SIG-M5 treated with dmso at 0.1 percent for 504 hours (cell line): ENCODE measurements at regions not wholly inside any gene's neighbourhood (a gene's known extent, or its start where the extent isn't known, plus 50 kb on each side); places are given as distances from the start of the nearest gene placed in this dataset.
"Not testable (repeated sequence)": the region's sequence is repeated elsewhere in the genome, so short reads cannot be mapped to it uniquely, and the experiment has no call there.

ENCODE experiments used
- DNase-seq: peaks from one replicate; lab custom pipeline; 2025; ENCODE audit not compliant: unreplicated experiment; lab: John Stamatoyannopoulos, UW

DNA sequence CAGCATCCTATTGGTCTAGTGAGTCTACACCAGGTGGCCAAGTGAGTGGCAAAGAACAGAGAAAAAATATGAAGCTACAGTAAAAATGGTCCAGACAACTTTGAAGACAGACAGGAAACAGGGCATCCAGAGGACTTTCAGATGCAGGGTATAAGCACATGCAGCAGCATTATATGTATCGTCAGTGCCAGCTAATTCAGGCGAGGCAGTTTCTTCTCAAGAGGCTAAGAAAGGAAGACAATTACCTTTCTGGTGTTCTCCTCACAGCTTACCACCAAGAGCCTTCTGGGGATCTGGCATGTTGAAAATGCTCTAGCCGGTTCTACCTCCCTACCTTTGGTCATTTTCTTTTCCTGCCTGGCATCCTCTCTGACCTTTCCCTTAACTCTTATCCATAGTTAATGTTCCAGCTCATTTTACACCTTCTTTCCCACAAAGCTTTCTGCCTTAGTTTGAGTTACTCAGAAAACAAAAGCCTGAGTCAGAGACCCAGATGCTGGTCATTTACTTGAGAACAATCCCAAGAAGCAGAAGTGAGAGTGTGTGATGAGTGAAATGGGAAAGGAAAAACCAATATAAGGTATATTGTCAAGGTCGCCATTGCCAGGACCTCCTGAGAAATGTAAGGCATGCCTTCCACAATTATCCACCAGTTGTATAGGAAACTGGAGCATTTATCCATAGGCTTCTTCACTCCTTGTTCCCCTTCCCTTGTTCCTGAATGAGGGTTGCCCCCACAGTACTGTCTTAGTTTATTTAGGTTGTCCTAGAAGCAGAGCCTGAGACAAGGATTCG, 444.1 kb downstream of the PLPP3 start:
- DNase-seq, result no peak

DNA sequence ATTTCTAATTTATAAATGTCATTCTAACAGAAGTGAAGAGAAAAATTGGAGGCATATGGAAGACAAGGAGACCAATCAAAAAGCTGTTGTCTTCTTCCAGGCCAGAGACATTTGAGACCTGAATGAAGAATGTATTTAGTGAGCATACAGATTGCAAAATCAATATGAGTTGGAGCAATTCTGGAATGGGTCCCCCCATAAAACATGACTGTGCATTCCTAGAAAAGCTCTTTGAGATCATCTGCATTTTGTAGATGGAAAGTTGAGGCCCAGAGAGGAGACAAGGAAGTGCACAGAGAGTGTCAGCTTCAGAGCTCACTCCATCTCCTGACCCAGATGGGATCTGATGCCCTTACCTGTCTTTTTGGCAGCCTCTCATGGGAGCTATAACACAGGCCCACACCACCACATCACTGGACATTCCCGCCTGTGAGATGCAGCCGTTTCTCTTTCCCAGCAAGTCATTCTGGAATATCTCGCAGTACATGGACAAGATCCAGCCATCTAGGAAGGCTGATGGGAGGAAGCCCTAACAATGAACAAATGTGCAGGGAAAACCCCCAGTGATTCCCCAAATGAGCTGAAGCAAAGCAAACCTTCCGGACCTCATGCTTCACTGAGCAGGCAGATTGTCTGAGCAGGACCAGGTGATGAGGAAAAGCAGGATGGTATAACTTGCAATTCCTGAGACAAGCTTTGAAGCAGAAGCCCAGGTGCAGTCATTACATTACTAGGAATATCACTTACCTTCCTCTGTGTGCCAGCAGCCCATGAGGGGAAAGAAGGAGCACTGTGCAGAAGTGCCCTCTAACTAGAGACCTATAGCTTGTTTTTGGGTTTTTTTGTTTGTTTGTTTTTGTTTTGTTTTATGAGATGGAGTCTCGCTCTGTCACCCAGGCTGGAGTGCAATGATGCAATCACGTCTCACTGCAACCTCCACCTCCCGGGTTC, 445.6 kb downstream of the PLPP3 start:
- no peak for DNase-seq

DNA sequence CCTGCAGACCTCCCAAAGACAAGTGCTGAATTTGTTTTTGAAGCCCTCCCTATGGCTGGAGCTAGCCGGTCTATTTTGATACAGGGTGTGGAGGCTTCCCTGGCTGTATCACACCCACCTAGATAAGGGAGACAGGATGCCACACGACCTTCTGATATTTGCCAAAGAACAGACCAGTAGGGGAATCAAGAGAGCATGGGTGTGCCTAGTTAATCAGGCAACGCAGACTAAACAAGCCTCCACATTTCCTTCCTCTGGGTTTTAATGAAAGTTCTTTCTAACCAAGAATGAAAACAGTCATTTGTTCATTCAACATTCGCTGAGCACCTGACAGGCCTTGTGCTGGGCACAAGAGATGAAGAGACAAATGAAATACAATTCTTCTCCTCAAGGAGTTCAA, 446.8 kb downstream of the PLPP3 start:
- DNase-seq, result no peak

DNA sequence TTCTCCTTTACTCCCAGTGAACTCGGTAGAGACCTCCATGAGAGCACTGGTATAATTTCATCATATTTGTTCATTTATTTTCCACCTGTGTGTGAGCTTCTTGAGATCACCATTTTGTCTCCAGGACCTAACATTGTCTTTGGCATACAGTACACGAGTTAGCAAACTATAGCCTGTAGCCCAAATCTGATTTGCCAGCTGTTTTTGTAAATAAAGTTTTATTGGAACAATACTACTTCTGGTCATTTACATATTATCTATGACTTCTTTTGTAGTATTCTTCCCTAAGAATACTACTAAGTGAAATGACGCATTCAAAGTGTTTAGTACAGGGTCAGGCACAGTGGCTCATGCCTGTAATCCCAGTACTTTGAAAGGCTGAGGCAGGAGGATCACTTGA, 449.5 kb downstream of the PLPP3 start:
- DNase-seq, result no peak

DNA sequence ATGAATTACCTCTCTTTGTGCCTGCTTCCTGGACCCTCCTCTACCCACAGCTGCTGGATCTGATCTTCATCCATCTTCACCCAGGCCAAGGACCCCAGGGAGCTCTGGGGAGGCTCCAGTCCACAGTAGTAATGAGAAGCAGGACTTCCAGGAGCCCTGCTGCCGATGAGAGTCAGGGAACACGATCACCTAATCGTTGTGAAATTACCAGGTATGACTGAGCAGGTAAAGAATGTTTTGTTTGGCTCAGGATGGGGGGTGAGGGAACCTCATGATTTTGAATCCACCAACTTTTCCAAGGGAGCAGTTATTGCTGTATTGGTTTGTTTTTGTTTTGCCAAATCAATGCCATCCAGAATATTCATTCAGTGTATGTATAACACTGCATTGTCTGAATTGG, 454.0 kb downstream of the PLPP3 start:
- no peak for DNase-seq

DNA sequence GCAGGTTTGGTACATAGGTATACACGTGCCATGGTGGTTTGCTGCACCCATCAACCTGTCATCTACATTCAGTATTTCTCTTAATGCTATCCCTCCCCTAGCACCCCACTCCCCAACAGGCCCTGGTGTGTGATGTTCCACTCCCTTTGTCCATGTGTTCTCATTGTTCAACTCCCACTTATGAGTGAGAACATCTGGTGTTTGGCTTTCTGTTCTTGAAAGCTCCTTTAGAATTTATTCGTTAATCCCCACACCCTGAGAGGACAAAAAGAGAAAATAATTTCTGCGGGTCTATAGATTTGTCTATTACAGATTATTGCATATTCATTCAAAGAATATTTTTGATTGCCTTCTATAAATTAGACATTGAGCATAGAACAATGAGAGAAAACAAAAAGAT, 455.5 kb downstream of the PLPP3 start:
- no peak for DNase-seq

DNA sequence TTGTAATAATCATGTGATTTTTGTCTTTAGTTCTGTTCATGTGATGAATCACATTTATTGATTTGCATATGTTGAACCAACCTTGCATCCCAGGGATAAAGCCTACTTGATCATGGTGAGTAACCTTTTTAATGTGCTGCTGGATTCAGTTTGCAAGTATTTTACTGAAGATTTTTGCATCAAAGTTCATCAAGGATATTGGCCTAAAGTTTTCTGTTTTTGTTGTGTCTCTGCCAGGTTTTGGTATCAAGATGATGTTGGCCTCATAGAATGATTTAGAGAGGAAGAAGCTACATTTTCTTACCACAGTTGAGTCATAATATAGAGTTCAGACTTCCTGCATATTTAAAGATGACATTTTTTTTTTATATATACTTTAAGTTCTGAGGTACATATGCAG, 455.9 kb downstream of the PLPP3 start:
- DNase-seq, result no peak

DNA sequence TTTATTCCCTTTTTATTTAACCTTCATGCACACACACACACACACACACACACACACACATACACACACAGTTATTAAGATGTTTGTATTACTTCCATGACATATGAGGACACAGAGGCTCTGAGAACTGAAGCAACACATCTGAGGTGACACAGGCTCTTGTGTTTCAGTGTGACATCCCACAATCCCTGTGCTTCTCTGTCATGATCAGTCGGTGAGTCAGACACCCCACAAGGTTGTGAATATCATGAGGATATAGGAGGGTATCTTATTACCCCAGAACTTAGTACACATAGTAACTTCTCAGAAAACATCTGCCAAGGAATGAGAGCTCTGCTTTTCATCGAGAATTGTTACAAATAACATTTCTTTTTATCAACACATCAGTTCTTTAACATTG, 459.3 kb downstream of the PLPP3 start:
- DNase-seq, result no peak

DNA sequence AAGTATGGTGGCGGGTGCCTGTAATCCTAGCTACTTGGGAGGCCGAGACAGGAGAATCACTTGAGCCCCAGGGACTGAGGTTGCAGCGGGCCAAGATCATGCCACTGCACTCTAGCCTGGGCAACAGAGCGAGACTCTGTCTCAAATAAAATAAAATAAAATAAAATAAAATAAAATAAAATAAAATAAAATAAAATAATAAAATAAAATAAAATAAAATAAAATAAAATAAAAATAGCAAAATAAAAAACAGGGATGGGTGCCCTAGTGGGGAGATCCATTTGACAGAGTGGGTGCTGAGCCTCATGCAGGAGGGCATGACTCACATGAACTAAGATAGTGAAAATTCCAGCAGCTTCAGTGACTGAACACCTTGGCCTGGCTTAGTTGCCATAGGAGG, 460.7 kb downstream of the PLPP3 start:
- not testable (repeated sequence) for DNase-seq

DNA sequence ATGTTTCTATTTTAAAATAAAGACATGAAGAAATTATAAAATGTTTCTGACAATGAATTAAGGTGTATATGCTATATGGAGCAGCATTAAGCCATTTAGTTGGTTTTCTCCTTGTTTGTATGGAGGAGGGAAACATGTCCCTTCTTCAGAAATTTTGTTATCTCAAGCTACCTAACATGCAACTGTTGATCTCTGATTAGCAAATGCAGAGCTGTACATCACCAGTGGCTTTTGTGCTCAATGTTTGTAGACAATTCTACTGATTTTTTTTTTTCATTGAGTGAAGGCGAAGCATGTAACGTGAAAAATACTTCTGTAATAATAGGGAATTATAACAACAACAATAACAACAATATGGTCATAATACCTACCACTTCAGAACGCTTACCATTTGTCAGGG, 463.7 kb downstream of the PLPP3 start:
- no peak for DNase-seq

DNA sequence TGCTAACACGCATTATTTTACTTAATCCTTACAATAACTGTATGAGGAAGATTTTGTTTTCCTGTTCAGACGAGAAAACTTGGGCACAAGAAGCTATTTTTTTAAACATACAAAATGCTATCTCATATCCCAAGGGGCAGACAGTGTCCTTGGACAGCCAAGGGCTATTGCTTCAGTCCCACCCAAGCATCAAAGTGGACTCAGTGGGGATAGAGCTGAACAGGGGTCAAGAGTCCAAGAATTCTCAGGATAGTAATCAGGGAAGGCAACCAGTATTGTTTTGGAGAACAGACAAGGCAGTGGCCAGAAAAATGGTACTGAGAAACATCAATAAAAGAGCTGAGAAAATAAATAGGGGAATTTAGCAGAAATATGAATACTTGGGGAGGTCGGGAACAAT, 465.7 kb downstream of the PLPP3 start:
- no peak for DNase-seq

DNA sequence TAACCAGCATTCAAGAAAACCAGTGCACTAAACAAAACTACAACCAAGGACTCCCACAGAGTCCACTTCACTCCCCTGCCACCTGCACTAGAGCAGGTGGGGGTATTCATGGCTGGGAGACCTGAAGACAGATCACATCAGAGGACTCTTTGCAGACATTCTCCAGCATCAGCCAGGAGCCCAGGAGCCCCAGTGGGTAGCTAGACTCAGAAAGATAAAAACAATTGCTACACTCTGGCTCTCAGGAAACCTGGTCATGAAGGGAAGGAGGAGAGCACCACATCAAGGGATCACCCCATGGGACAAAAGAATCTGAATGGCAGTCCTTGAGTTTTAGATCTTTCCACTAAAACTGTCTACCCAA, 472.1 kb downstream of the PLPP3 start:
- no peak for DNase-seq

DNA sequence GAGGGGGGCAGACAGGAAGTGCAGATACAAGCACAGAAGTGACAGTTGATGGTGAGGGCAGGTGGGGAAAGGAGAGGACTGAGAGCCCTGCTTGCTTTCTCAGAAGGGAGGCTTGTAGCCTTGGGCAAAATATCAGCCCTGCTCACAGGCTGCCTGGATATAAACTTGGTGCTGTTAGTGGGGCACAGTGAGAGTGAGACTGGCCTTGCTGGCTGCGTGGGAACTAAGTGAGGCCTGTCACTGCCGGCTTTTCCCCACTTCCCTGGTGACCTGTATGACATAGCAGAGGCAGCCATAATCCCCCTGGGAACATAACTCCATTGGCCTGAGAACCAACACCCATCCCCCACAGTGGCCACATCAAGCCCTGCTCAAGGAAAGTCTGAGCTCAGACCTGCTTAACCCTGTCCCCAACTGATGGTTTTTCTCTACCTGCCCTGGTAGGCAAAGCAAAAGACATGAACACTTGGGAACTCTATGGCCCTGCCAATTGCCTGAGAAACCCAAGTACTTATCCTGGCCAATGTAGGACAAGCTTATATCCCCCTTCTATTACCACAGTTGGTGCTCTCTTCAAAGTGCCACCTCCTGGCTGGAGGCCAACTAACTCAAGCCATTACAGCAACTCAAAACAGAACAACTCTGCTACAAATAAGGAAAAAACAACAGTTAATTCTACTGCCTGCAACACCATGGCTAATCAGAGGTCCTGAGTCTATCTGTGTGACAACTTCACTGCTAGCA, 472.7 kb downstream of the PLPP3 start:
- DNase-seq, result no peak

DNA sequence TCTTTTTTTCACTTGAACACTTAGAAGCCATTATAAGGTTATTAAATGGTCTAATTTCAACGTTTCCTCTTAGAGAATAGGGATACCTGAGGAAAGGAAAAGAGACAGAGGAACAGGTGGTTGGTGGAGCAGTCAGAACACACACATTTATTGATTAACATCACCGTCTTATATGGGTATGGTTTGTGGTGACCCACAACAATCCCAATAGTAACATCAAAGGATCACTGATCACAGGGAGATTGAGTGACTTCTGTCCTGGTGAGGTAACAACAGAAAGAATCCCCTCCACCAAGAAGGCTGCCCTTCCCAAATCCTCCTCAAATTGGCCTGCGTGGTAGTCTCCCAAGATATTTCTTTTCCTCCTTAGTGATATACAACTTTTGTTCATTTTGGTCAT, 474.0 kb downstream of the PLPP3 start:
- no peak for DNase-seq

DNA sequence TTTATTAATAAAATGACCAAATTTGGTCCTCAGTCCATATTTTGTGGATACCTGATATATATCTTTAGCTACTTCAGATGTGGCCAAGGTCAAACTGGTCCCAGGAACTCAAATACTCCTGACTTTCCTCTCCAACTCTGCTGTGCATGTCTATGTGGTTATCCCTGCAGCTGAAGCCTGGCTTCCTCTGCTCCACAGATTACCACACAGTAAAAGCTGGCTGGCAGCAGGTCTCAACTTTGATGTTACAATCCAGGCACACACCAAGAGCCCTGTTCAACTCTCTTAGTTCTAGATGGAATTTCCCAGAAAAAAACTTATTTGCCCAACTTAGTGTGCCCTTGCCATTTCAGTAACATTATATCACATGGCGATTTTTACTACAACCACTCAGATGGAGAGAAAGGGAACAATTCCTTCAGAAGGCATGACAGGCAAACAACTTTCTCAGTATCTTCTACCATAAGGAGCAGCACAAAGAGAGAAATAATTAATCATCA, 479.5 kb downstream of the PLPP3 start:
- no peak for DNase-seq

DNA sequence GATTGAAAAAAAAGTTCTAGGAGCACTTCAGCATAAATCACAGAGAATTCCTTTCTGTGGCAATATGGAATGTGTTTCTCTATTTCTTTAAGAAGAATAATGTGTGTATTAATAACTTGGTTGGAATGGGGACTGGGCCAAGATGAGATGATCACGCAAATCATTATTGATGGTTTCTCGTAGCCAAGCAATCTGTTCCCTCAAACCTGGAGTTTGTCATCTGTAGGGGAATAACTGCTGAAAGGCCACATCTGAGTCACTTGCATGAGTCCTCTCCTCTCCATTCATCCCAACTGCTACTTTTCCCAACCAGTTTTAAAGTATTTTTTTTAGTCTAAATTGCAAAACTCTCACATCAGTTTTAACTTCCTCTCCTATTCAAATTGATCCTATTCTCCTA, 480.4 kb downstream of the PLPP3 start:
- DNase-seq, result no peak

DNA sequence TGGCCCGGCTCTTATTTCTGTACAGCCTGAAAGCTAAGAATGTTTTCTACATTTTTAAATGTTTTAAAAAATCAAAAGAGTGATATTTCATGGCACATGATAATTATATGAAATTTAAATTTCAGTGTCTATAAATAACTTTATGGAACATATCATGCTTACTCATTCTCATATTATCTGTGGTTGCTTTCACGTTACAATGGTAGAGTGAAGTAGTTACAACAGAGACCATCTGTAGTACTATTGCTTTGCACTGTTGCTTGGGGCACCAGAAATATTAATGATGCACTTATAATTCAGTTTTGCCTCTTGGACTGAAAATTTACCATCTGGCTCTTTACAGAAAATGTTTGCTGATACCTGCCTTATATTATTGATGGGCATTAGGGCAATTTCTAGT, 481.6 kb downstream of the PLPP3 start:
- DNase-seq, result no peak

DNA sequence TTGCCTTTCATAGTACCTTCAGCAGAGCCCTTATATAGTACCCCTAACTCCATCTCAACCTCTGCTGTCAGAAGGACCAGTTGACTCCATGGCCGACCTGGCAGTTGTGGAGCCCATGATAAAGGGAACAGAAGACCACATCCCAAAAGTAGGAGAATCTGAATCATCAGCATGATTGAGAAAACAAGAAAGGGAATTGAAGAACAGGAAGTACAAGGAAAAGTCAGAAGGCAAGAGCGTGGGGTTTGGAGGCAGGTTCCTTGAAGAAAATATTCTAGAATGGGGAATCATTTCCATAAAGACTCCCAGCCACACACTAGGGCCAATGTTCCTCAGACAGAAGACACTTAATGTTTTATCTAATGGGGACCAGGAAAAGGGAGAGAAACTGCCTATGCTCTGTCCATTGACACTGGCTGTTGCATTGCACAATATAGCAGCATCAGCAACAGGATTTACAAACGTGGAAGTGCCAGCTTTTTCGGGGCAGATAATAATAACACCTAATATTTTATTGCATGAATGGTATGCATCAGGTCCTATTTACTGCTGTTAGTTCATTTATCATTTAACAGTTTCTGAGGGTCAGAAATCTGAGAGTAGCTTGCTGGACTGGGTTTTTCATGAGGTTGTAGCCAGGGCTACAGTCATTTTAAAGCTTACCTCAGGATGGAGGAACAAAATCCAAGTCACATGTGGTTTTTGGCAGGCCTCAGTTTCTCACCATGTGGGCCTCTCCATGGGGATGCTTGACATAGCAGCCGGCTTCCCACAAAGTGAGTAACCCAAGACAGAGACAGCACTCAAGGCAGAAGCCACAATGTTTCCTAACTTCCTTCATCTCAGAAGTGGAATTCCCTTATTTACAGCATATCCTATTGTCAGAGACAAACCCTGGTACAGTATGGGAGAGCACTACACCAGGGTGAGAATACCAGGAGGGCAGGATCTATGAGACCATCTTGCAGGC, 483.4 kb downstream of the PLPP3 start:
- DNase-seq, result no peak

DNA sequence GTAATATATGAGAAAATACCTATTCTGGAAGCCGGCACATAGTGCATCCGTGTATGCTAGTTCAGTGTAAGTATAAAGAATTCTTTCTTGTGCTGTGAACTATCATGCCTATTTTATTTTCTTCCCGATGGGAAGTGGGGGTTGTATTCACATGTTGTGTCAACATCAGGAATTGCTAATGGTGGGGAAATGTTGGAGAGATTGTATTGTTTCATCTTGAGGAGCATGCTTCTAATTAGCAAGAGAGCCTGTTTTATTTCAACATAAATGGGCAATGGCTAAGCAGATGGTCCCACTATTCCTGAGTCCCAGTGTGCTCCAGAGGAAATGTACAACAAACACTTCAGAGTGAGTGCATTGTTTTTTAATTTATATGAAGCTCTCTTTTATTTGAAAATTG, 485.2 kb downstream of the PLPP3 start:
- DNase-seq, result no peak
